Epithelial cell of proximal tubule (primary cell): ENCODE measurements at regions not wholly inside any gene's neighbourhood (a gene's known extent, or its start where the extent isn't known, plus 50 kb on each side); places are given as distances from the start of the nearest gene placed in this dataset.

Source experiments
- DNase-seq: peaks from one replicate; pipeline ENCODE4 v3.0.0-alpha.2; 2011; ENCODE audit warnings: low read depth
- H3K4me3 ChIP-seq: 2 replicates; pipeline ENCODE4 v1.5.1; 2011; ENCODE audit warnings: low read depth, mild to moderate bottlenecking, low read length
- TF ChIP-seq, protein P1 (sequence below): conservative IDR thresholded peaks from 2 replicates; pipeline ENCODE4 v1.5.1; 2012; ENCODE audit warnings: low read depth, mild to moderate bottlenecking, low read length

- TF ChIP-seq, protein P1, sequence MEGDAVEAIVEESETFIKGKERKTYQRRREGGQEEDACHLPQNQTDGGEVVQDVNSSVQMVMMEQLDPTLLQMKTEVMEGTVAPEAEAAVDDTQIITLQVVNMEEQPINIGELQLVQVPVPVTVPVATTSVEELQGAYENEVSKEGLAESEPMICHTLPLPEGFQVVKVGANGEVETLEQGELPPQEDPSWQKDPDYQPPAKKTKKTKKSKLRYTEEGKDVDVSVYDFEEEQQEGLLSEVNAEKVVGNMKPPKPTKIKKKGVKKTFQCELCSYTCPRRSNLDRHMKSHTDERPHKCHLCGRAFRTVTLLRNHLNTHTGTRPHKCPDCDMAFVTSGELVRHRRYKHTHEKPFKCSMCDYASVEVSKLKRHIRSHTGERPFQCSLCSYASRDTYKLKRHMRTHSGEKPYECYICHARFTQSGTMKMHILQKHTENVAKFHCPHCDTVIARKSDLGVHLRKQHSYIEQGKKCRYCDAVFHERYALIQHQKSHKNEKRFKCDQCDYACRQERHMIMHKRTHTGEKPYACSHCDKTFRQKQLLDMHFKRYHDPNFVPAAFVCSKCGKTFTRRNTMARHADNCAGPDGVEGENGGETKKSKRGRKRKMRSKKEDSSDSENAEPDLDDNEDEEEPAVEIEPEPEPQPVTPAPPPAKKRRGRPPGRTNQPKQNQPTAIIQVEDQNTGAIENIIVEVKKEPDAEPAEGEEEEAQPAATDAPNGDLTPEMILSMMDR = no peak
- no peak for DNase-seq
- no peak overlapping the region for H3K4me3 ChIP-seq
These were observed 1285.9 kb upstream of the CELF4 start for GRCh38 chr18:38851526-38851925.

DNA sequence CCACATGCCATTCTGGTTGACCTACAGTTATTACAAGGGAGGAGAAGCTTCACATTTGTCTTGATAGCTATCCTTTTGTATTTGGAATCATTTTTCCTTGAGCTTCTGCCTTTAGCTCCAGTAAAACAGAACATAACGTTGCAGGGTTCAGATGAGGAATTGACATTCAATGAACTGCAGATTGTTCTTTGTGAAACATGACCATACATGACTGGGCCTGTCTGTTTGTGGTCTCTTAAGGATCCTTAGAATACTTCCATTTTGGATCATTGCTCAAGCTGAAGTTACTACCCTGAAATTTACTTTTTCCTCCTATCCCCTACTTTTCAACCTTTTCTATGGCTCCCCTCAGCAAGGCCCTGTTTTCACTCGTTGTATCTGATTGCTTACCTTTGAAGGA lies 1281.7 kb upstream of the CELF4 start:
- TF ChIP-seq, protein P1 = no peak
- no peak for DNase-seq

GRCh38 chr18:38843291-38843690 lies 1277.7 kb upstream of the CELF4 start:
- no peak overlapping the region for H3K4me3 ChIP-seq
- no peak for DNase-seq
- TF ChIP-seq, protein P1 = no peak

More for the DNA sequence above, 1281.7 kb upstream of the CELF4 start:
- no peak overlapping the region for H3K4me3 ChIP-seq

DNA sequence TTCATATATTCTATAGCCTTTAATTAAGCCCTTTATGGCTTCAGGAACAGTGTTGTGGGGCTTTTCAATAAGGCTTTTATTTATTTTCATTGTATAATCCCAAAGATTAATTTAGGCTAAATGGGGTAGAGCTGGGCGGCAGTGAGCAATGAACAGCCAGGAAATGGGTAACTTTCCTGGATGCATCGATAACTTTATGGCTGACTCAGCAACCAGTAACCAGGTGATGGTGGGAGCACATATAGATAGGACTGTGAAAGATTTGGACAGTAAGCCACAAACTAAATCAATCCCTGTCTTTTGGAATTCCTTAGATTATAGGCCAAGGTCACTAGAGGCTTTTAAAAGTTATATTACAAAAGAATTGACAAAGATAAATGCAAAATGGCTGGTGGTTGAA lies 1260.6 kb upstream of the CELF4 start:
- TF ChIP-seq, protein P1 = no peak
- no peak for DNase-seq

DNA sequence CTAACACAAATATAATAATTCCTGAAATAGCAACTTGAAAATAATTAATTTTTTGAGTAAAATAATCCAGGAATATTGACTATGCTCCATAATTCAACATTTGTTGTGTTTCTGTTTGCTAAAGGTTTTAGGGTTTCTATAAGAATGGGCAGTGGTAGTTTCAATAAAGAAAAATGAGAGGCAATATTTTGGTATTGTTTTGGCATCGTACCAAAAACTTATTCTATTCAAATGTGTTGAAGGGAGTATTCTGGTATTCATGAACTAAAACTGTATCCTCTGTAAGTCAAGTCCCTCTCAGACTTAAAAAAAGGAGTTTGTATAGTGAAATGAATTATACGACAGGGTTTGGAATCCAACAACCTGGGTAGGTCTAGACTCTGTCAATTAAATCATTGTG lies 1245.6 kb upstream of the CELF4 start:
- DNase-seq = no peak
- TF ChIP-seq, protein P1 = no peak
- H3K4me3 ChIP-seq = no peak overlapping the region

More for the DNA sequence above, 1260.6 kb upstream of the CELF4 start:
- H3K4me3 ChIP-seq = no peak overlapping the region

DNA sequence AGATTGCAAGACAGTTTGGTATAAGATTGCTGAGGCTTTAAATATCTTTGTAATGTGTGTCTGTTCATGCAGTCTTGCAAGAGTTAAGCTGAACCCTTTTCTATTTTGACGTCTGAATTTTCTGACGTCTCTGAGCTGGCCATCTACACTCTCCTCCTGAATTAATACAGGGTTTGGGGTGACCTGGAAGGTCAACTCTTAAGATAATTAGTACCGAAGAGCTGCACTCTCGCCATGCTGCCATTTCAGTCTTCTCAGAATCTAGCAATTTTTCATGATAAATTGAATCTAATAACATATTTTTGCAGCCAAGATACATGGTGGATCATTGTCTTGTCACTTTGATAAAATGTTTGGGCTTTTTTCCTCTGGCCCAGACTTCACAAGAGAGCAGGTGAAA lies 1245.2 kb upstream of the CELF4 start:
- TF ChIP-seq, protein P1 = no peak
- H3K4me3 ChIP-seq = no peak overlapping the region
- no peak for DNase-seq

DNA sequence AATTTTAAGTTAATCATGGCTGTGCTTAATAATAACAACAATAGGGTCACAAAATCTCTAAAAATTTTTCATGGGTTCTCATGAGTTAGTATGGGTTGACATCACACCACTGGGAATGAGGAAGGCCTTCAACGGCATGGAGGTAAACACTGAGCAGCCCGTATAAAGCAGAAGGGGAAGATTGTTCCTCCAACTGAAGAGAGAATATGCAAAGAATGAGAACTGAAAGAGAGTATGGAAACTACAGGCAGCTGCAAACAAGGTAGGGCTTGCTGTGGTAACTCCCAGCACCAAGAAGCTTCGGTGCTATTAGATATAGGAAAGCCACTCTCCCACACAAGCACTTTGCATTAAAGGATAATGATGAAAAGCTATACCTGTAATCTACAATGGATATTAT lies 1242.3 kb upstream of the CELF4 start:
- TF ChIP-seq, protein P1 = no peak
- no peak overlapping the region for H3K4me3 ChIP-seq
- no peak for DNase-seq
